ENCODE measurements at regions not wholly inside any gene's neighbourhood (a gene's known extent, or its start where the extent isn't known, plus 50 kb on each side); places are given as distances from the start of the nearest gene placed in this dataset.

DNA sequence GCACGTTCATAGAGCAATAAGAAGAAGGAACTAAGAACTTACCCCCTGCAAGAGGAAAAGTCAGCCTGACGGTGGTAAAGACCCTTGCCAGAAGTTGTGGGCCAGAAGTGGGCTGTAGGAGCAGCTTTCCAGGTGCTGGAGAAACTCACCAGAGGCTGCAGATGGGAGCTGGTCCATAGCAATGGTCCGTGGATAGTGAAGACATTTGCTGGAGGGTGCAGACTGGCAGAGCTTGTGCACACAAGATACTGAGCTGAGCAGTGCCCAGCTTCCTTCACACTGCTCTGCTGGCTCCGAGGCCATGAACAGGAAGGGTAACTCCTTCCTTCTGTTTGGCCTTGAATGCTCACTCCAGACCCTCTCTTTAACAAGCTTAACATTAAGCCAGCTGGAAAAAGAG, 149.8 kb upstream of the BNIP2 start:
- TF ChIP-seq, protein P1, sequence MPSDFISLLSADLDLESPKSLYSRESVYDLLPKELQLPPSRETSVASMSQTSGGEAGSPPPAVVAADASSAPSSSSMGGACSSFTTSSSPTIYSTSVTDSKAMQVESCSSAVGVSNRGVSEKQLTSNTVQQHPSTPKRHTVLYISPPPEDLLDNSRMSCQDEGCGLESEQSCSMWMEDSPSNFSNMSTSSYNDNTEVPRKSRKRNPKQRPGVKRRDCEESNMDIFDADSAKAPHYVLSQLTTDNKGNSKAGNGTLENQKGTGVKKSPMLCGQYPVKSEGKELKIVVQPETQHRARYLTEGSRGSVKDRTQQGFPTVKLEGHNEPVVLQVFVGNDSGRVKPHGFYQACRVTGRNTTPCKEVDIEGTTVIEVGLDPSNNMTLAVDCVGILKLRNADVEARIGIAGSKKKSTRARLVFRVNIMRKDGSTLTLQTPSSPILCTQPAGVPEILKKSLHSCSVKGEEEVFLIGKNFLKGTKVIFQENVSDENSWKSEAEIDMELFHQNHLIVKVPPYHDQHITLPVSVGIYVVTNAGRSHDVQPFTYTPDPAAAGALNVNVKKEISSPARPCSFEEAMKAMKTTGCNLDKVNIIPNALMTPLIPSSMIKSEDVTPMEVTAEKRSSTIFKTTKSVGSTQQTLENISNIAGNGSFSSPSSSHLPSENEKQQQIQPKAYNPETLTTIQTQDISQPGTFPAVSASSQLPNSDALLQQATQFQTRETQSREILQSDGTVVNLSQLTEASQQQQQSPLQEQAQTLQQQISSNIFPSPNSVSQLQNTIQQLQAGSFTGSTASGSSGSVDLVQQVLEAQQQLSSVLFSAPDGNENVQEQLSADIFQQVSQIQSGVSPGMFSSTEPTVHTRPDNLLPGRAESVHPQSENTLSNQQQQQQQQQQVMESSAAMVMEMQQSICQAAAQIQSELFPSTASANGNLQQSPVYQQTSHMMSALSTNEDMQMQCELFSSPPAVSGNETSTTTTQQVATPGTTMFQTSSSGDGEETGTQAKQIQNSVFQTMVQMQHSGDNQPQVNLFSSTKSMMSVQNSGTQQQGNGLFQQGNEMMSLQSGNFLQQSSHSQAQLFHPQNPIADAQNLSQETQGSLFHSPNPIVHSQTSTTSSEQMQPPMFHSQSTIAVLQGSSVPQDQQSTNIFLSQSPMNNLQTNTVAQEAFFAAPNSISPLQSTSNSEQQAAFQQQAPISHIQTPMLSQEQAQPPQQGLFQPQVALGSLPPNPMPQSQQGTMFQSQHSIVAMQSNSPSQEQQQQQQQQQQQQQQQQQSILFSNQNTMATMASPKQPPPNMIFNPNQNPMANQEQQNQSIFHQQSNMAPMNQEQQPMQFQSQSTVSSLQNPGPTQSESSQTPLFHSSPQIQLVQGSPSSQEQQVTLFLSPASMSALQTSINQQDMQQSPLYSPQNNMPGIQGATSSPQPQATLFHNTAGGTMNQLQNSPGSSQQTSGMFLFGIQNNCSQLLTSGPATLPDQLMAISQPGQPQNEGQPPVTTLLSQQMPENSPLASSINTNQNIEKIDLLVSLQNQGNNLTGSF (CRISPR knock-in tag; IDR thresholded peaks at IDR 0.05), result no peak
- TF ChIP-seq CTCF (CRISPR knock-in tag; IDR thresholded peaks at IDR 0.05) (no peak), HDAC2 (CRISPR knock-in tag; IDR thresholded peaks at IDR 0.05) (no peak), NR2F2 (IDR thresholded peaks at IDR 0.05; ENCODE audit: borderline replicate concordance, low read depth) (no peak), SMC3 (IDR thresholded peaks at IDR 0.05; ENCODE audit: low read length) (no peak), CEBPB (IDR thresholded peaks at IDR 0.05; ENCODE audit: borderline replicate concordance, low read depth, low read length) (no peak), TBP (CRISPR knock-in tag; IDR thresholded peaks at IDR 0.05) (no peak), CSRNP1 (CRISPR knock-in tag; IDR thresholded peaks at IDR 0.05) (no peak), ZNF136 (CRISPR knock-in tag; IDR thresholded peaks at IDR 0.05; ENCODE audit: low read depth) (no peak), ZNF30 (CRISPR knock-in tag; IDR thresholded peaks at IDR 0.05) (no peak)
- TF ChIP-seq, protein P2, sequence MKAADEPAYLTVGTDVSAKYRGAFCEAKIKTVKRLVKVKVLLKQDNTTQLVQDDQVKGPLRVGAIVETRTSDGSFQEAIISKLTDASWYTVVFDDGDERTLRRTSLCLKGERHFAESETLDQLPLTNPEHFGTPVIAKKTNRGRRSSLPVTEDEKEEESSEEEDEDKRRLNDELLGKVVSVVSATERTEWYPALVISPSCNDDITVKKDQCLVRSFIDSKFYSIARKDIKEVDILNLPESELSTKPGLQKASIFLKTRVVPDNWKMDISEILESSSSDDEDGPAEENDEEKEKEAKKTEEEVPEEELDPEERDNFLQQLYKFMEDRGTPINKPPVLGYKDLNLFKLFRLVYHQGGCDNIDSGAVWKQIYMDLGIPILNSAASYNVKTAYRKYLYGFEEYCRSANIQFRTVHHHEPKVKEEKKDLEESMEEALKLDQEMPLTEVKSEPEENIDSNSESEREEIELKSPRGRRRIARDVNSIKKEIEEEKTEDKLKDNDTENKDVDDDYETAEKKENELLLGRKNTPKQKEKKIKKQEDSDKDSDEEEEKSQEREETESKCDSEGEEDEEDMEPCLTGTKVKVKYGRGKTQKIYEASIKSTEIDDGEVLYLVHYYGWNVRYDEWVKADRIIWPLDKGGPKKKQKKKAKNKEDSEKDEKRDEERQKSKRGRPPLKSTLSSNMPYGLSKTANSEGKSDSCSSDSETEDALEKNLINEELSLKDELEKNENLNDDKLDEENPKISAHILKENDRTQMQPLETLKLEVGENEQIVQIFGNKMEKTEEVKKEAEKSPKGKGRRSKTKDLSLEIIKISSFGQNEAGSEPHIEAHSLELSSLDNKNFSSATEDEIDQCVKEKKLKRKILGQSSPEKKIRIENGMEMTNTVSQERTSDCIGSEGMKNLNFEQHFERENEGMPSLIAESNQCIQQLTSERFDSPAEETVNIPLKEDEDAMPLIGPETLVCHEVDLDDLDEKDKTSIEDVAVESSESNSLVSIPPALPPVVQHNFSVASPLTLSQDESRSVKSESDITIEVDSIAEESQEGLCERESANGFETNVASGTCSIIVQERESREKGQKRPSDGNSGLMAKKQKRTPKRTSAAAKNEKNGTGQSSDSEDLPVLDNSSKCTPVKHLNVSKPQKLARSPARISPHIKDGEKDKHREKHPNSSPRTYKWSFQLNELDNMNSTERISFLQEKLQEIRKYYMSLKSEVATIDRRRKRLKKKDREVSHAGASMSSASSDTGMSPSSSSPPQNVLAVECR (CRISPR knock-in tag; IDR thresholded peaks at IDR 0.05; ENCODE audit: borderline replicate concordance), result no peak
